ENCODE measurements at regions not wholly inside any gene's neighbourhood (a gene's known extent, or its start where the extent isn't known, plus 50 kb on each side); places are given as distances from the start of the nearest gene placed in this dataset.

GRCh38 chr13:112248406-112248760 is 127.8 kb upstream of the SPACA7 start:
- Histone ChIP-seq H3K4me1 (ENCODE audit: insufficient read depth) (no peaks in the 10 kb centered on the region), H4K20me1 (ENCODE audit: insufficient read depth) (no peaks in the 10 kb centered on the region), H3K27ac (no peak overlapping the region), H3K9me3 (ENCODE audit: low read depth) (no peaks in the 10 kb centered on the region), H3K79me2 (ENCODE audit: insufficient read depth) (no peaks in the 10 kb centered on the region), H3F3A (ENCODE audit: insufficient read depth) (no peaks in the 10 kb centered on the region), H2AFZ (no peak overlapping the region), H3K4me2 (ENCODE audit: unreplicated experiment) (no peak overlapping the region), H3K4me3 (no peak overlapping the region), H3K9ac (no peak overlapping the region), H3K27me3 (replicated peaks; ENCODE audit: insufficient read depth) (no peaks in the 10 kb centered on the region), H3K36me3 (ENCODE audit: low read depth) (no peaks in the 10 kb centered on the region), H3K9me2 (ENCODE audit: insufficient read depth) (no peaks in the 10 kb centered on the region)
- in situ Hi-C loops (cut with MboI): no loop called here
- TF ChIP-seq EZH2 (IDR thresholded peaks at IDR 0.05; ENCODE audit: insufficient read depth, poor library complexity, severe bottlenecking) (no peak), EZH2phosphoT487 (IDR thresholded peaks at IDR 0.05; ENCODE audit: insufficient read depth, low read depth) (no peak)
- no peak for DNase-seq
- 33 to 53% methylated on average over 8 of the region's 8 CpGs for WGBS, 2 experiments (ENCODE audit: low coverage in 1 of 2, low lambda C conversion rate in 2 of 2, missing lambda C conversion rate in 2 of 2)

DNA sequence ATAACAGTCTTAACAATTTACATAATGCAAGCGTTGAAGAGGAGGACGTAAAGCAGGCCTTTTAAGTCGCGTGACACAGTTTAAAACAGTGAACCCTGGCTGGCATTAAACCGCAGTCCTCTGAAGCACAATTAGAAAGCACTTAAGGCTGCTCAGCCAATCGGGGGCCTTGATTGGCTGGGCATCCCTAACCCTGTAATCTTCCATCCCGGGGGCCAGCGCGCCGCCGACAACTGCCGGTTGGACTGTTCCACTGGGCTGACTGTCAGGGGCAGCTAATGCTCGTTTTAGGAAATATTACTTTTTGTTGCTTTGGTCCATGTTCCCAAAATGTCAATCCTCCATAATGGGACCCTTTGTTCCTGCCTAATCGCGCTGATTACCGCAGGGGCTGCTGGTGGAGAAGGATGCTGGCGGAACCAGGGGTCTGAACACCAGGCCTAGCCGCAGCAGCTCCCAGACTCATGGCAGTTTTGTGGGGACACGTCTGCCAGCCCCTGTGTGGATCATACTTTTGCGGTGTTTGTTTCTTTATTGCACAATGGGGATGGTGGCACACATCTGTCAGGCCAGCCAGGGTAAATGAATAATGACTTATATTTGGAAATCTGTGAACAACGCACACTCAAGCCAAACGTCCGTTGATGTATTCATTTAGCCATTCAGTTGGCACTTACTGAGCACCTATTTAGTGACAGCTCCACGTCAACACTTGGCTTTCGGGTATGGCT is 127.1 kb upstream of the SPACA7 start:
- Histone ChIP-seq H3K4me1 (ENCODE audit: insufficient read depth) (no peaks in the 10 kb centered on the region), H3K9ac (no peak overlapping the region), H3K9me3 (ENCODE audit: low read depth) (no peaks in the 10 kb centered on the region), H3F3A (ENCODE audit: insufficient read depth) (no peaks in the 10 kb centered on the region), H2AFZ (no peak overlapping the region), H3K79me2 (ENCODE audit: insufficient read depth) (no peaks in the 10 kb centered on the region), H3K27me3 (replicated peaks; ENCODE audit: insufficient read depth) (no peaks in the 10 kb centered on the region), H3K4me2 (ENCODE audit: unreplicated experiment) (no peak overlapping the region), H3K27ac (no peak overlapping the region), H3K4me3 (no peak overlapping the region), H3K9me2 (ENCODE audit: insufficient read depth) (no peaks in the 10 kb centered on the region), H4K20me1 (ENCODE audit: insufficient read depth) (no peaks in the 10 kb centered on the region), H3K36me3 (ENCODE audit: low read depth) (no peaks in the 10 kb centered on the region)
- no peak for DNase-seq
- in situ Hi-C loops (cut with MboI): no loop called here
- TF ChIP-seq EZH2phosphoT487 (IDR thresholded peaks at IDR 0.05; ENCODE audit: insufficient read depth, low read depth) (no peak), EZH2 (IDR thresholded peaks at IDR 0.05; ENCODE audit: insufficient read depth, poor library complexity, severe bottlenecking) (no peak)
- 34% methylated on average over 25 of the region's 25 CpGs for WGBS, 2 experiments (ENCODE audit: low coverage in 1 of 2, low lambda C conversion rate in 2 of 2, missing lambda C conversion rate in 2 of 2)

GRCh38 chr13:112249644-112250610 is 126.2 kb upstream of the SPACA7 start:
- no peak for TF ChIP-seq EZH2 (IDR thresholded peaks at IDR 0.05; ENCODE audit: insufficient read depth, poor library complexity, severe bottlenecking)
- TF ChIP-seq EZH2phosphoT487 (IDR thresholded peaks at IDR 0.05; ENCODE audit: insufficient read depth, low read depth): no peak
- Histone ChIP-seq H4K20me1 (ENCODE audit: insufficient read depth) (no peaks in the 10 kb centered on the region), H3K4me2 (ENCODE audit: unreplicated experiment) (no peak overlapping the region), H3K9ac (no peak overlapping the region), H2AFZ (no peak overlapping the region), H3K4me3 (no peak overlapping the region), H3K79me2 (ENCODE audit: insufficient read depth) (no peaks in the 10 kb centered on the region), H3F3A (ENCODE audit: insufficient read depth) (no peaks in the 10 kb centered on the region), H3K9me2 (ENCODE audit: insufficient read depth) (no peaks in the 10 kb centered on the region), H3K9me3 (ENCODE audit: low read depth) (no peaks in the 10 kb centered on the region), H3K4me1 (ENCODE audit: insufficient read depth) (no peaks in the 10 kb centered on the region), H3K36me3 (ENCODE audit: low read depth) (no peaks in the 10 kb centered on the region), H3K27me3 (replicated peaks; ENCODE audit: insufficient read depth) (no peaks in the 10 kb centered on the region), H3K27ac (no peak overlapping the region)
- no peak for DNase-seq
- 44 to 46% methylated on average over 39 of the region's 39 CpGs for WGBS, 2 experiments (ENCODE audit: low coverage in 1 of 2, low lambda C conversion rate in 2 of 2, missing lambda C conversion rate in 2 of 2)
- in situ Hi-C loops (cut with MboI): no loop called here

GRCh38 chr13:112250788-112251445 is 125.2 kb upstream of the SPACA7 start:
- no peak for DNase-seq
- WGBS, 2 experiments (ENCODE audit: low coverage in 1 of 2, low lambda C conversion rate in 2 of 2, missing lambda C conversion rate in 2 of 2): 50 to 51% methylated on average over 22 of the region's 22 CpGs
- Histone ChIP-seq H3K4me1 (ENCODE audit: insufficient read depth) (no peaks in the 10 kb centered on the region), H3K27me3 (replicated peaks; ENCODE audit: insufficient read depth) (no peaks in the 10 kb centered on the region), H3K9me2 (ENCODE audit: insufficient read depth) (no peaks in the 10 kb centered on the region), H4K20me1 (ENCODE audit: insufficient read depth) (no peaks in the 10 kb centered on the region), H3K4me3 (no peak overlapping the region), H3K27ac (no peak overlapping the region), H3F3A (ENCODE audit: insufficient read depth) (no peaks in the 10 kb centered on the region), H2AFZ (no peak overlapping the region), H3K9ac (no peak overlapping the region), H3K36me3 (ENCODE audit: low read depth) (no peaks in the 10 kb centered on the region), H3K4me2 (ENCODE audit: unreplicated experiment) (no peak overlapping the region), H3K79me2 (ENCODE audit: insufficient read depth) (no peaks in the 10 kb centered on the region), H3K9me3 (ENCODE audit: low read depth) (no peaks in the 10 kb centered on the region)
- TF ChIP-seq EZH2 (IDR thresholded peaks at IDR 0.05; ENCODE audit: insufficient read depth, poor library complexity, severe bottlenecking): no peak
- TF ChIP-seq EZH2phosphoT487 (IDR thresholded peaks at IDR 0.05; ENCODE audit: insufficient read depth, low read depth): no peak
- in situ Hi-C loops (cut with MboI): no loop called here
